ENCODE measurements at regions not wholly inside any gene's neighbourhood (a gene's known extent, or its start where the extent isn't known, plus 50 kb on each side); places are given as distances from the start of the nearest gene placed in this dataset.

DNA sequence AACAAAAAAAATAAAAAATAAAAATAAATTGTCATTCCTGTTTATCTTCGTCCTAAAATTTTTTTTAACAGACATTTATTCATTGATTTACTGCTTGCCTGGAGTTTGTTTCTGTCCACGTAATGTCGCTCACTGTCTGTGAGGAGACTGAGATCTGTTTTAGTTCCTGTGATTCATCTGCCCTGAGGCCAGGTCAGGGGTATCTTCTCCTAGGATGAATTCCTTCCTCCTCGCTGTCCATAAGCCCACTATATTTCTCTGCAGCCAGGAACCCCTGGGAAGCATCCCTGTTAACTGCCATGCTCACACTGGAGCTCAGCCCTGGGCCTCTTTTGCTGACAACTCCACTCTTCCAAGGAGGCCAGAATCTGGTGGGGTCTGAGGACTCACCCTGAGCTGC, 682.0 kb downstream of the MTRR start:
- DNase-seq (ENCODE audit: low read depth, low spot score) = no peak
- Histone ChIP-seq H3K27ac (ENCODE audit: low read depth, low read length) (no peak overlapping the region), H3K27me3 (ENCODE audit: control insufficient read depth, insufficient read depth, low read length) (no peaks in the 10 kb centered on the region), H3K4me3 (ENCODE audit: low read depth, low read length) (no peak overlapping the region), H3K9me3 (ENCODE audit: control insufficient read depth, insufficient read depth, low read length) (no peaks in the 10 kb centered on the region)
- TF ChIP-seq, protein P1, sequence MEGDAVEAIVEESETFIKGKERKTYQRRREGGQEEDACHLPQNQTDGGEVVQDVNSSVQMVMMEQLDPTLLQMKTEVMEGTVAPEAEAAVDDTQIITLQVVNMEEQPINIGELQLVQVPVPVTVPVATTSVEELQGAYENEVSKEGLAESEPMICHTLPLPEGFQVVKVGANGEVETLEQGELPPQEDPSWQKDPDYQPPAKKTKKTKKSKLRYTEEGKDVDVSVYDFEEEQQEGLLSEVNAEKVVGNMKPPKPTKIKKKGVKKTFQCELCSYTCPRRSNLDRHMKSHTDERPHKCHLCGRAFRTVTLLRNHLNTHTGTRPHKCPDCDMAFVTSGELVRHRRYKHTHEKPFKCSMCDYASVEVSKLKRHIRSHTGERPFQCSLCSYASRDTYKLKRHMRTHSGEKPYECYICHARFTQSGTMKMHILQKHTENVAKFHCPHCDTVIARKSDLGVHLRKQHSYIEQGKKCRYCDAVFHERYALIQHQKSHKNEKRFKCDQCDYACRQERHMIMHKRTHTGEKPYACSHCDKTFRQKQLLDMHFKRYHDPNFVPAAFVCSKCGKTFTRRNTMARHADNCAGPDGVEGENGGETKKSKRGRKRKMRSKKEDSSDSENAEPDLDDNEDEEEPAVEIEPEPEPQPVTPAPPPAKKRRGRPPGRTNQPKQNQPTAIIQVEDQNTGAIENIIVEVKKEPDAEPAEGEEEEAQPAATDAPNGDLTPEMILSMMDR (IDR thresholded peaks at IDR 0.05; ENCODE audit: low read depth, low read length) = no peak
- ChIA-PET CTCF (no interaction called here), POLR2A (no interaction called here)

DNA sequence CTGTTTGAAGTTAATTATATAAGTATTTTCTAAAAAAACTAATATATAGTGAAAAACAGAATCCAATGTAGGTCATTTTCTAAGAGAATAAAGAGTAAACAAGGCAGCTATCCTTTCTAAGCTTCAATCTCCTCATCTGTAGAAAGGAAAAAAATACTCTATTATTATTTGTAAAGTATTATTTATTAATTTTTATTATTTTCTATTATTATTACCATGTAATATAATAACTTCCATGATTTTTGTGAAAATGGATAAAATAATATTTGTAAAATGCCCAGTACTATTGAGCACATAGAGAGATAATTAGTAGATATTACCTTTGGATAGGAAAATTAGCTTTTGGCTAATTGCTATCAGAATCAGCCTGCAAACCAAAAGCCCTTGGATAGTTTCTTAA, 684.4 kb downstream of the MTRR start:
- no peak for DNase-seq (ENCODE audit: low read depth, low spot score)
- H3K9me3 ChIP-seq (ENCODE audit: control insufficient read depth, insufficient read depth, low read length) = no peaks in the 10 kb centered on the region
- ChIA-PET CTCF (no interaction called here), POLR2A (no interaction called here)
- no peaks in the 10 kb centered on the region for H3K27me3 ChIP-seq (ENCODE audit: control insufficient read depth, insufficient read depth, low read length)
- TF ChIP-seq, protein P1 (IDR thresholded peaks at IDR 0.05; ENCODE audit: low read depth, low read length) = no peak
- H3K27ac ChIP-seq (ENCODE audit: low read depth, low read length) = no peak overlapping the region
- H3K4me3 ChIP-seq (ENCODE audit: low read depth, low read length) = no peak overlapping the region

DNA sequence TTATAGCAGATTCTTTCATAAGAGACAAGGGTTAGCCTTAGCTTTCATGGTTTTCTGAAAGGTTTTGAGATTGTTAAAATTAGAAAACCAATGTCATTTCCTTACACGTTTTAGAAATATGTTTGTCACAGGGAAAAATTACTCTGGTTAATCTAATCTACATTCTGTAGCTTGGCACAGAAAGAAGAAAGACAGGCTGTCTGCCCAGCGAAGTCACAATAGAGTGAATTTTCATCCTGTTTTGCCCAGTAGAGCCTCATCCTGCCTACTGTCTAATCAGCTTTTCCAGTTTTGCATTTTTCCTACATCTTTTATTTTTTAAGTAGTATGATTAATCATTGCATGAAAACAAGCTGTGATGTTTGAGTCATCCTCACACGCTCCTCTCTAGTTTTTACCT, 688.8 kb downstream of the MTRR start:
- TF ChIP-seq, protein P1 (IDR thresholded peaks at IDR 0.05; ENCODE audit: low read depth, low read length) = no peak
- H3K4me3 ChIP-seq (ENCODE audit: low read depth, low read length) = no peak overlapping the region
- POLR2A ChIA-PET = no interaction called here

DNA sequence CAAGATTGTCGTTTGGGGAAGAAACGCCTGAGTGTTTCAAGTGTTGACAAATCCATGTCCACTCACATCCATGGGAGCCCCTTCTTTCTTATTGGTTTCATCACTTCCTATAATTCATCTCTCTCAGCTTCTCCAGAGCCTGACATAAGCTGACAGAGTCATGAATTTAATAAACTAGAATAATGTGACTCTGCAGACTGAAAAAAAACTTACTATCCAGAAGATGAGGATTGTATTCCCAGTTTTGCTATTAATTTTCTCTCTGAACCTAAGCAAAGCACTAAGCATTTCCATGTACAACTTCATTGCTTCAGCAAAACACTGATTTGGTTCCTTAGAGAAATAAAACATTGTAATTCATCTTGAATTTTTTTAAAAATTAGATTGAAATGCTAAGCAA, 691.8 kb downstream of the MTRR start:
- H3K4me3 ChIP-seq (ENCODE audit: low read depth, low read length) = no peak overlapping the region
- POLR2A ChIA-PET = no interaction called here
- no peaks in the 10 kb centered on the region for H3K27me3 ChIP-seq (ENCODE audit: control insufficient read depth, insufficient read depth, low read length)
- H3K9me3 ChIP-seq (ENCODE audit: control insufficient read depth, insufficient read depth, low read length) = no peaks in the 10 kb centered on the region
- no peak overlapping the region for H3K27ac ChIP-seq (ENCODE audit: low read depth, low read length)
- no peak for DNase-seq (ENCODE audit: low read depth, low spot score)
- CTCF ChIA-PET = no interaction called here
- TF ChIP-seq, protein P1 (IDR thresholded peaks at IDR 0.05; ENCODE audit: low read depth, low read length) = no peak

More for the DNA sequence above, 688.8 kb downstream of the MTRR start:
- Histone ChIP-seq H3K27ac (ENCODE audit: low read depth, low read length) (no peak overlapping the region), H3K9me3 (ENCODE audit: control insufficient read depth, insufficient read depth, low read length) (no peaks in the 10 kb centered on the region), H3K27me3 (ENCODE audit: control insufficient read depth, insufficient read depth, low read length) (no peaks in the 10 kb centered on the region)
- CTCF ChIA-PET = no interaction called here
- DNase-seq (ENCODE audit: low read depth, low spot score) = no peak

DNA sequence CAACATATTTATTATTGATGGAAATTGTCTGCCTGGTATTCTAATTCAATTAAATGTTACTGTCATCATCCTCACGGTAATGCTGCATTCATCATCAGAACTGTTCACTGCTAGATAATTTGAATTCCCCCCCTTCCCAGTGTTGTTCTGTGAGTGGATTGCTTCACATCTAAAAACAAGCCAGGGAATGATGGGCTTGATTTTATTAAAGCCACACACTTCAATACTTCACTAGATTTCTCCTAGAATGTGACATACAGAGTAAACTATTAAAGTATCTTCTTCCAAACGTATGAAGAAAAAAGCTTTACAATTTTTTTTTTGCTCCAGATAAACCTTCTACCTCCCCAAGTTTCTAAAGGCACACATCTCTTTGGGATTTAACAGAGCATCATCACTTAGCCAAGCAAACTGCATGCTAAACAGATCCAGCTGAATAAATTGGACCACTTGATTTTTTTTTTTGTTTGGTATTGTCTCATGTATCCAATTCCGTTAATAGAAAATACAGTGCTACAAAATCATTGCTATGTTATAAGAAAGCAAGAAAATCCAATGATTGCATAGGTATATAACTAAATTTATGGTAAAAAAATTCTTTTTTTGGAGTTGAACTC, 692.4 kb downstream of the MTRR start:
- no peak for DNase-seq (ENCODE audit: low read depth, low spot score)
- ChIA-PET POLR2A (no interaction called here), CTCF (no interaction called here)
- TF ChIP-seq, protein P1 (IDR thresholded peaks at IDR 0.05; ENCODE audit: low read depth, low read length) = no peak
- Histone ChIP-seq H3K27ac (ENCODE audit: low read depth, low read length) (no peak overlapping the region), H3K27me3 (ENCODE audit: control insufficient read depth, insufficient read depth, low read length) (no peaks in the 10 kb centered on the region), H3K9me3 (ENCODE audit: control insufficient read depth, insufficient read depth, low read length) (no peaks in the 10 kb centered on the region), H3K4me3 (ENCODE audit: low read depth, low read length) (no peak overlapping the region)

Data from AG04450 (cell line).